T-helper 2 cell treated with Interferon-gamma antibody and Interleukin-4, amounts not matched to agents 5 μg/mL and 100 μg/mL, for 36 hours (primary cell): ENCODE measurements at regions not wholly inside any gene's neighbourhood (a gene's known extent, or its start where the extent isn't known, plus 50 kb on each side); places are given as distances from the start of the nearest gene placed in this dataset.
"Not testable (repeated sequence)": the region's sequence is repeated elsewhere in the genome, so short reads cannot be mapped to it uniquely, and the experiment has no call there.

Experiments used
- DNase-seq: peaks from one replicate; pipeline ENCODE4 v3.0.0; 2021; ENCODE audit warnings: low spot score
- H3K27ac Mint-ChIP-seq: one replicate; pipeline ENCODE4 v1.8.0; 2021; ENCODE audit warnings: mild to moderate bottlenecking, mixed read lengths
- H3K27me3 Mint-ChIP-seq: one replicate; pipeline ENCODE4 v1.8.0; 2021; ENCODE audit warnings: low read depth, mixed read lengths
- H3K36me3 Mint-ChIP-seq: one replicate; pipeline ENCODE4 v1.8.0; 2021; ENCODE audit warnings: low read depth, mixed read lengths
- H3K4me1 Mint-ChIP-seq: one replicate; pipeline ENCODE4 v1.8.0; 2021; ENCODE audit warnings: low read depth, mixed read lengths
- H3K4me3 Mint-ChIP-seq: one replicate; pipeline ENCODE4 v1.8.0; 2022; ENCODE audit warnings: mild to moderate bottlenecking, moderate library complexity, mixed read lengths
- H3K9me3 Mint-ChIP-seq: one replicate; pipeline ENCODE4 v1.8.0; 2021; ENCODE audit warnings: mixed read lengths

GRCh38 chr6:168860987-168861386, 392.7 kb downstream of the THBS2 start:
- Mint-ChIP-seq H3K4me3 (no peak overlapping the region), H3K36me3 (no peaks in the 10 kb centered on the region), H3K27ac (no peak overlapping the region), H3K4me1 (no peaks in the 10 kb centered on the region), H3K9me3 (no peaks in the 10 kb centered on the region), H3K27me3 (no peaks in the 10 kb centered on the region)
- no peak for DNase-seq

- Mint-ChIP-seq H3K9me3 (no peaks in the 10 kb centered on the region), H3K36me3 (no peaks in the 10 kb centered on the region), H3K4me3 (no peak overlapping the region), H3K27ac (no peak overlapping the region), H3K4me1 (no peaks in the 10 kb centered on the region), H3K27me3 (no peaks in the 10 kb centered on the region)
- DNase-seq, result no peak
Observed at GRCh38 chr6:168860341-168860740, 393.3 kb downstream of the THBS2 start.

GRCh38 chr6:168858926-168859325, 394.7 kb downstream of the THBS2 start:
- Mint-ChIP-seq H3K27ac (no peak overlapping the region), H3K4me1 (no peaks in the 10 kb centered on the region), H3K4me3 (no peak overlapping the region), H3K36me3 (no peaks in the 10 kb centered on the region), H3K27me3 (no peaks in the 10 kb centered on the region), H3K9me3 (no peaks in the 10 kb centered on the region)
- no peak for DNase-seq

- H3K27me3 Mint-ChIP-seq, result no peaks in the 10 kb centered on the region
- H3K4me3 Mint-ChIP-seq, result no peak overlapping the region
- H3K36me3 Mint-ChIP-seq, result no peaks in the 10 kb centered on the region
- H3K27ac Mint-ChIP-seq, result no peak overlapping the region
- H3K9me3 Mint-ChIP-seq, result no peaks in the 10 kb centered on the region
- no peak for DNase-seq
- H3K4me1 Mint-ChIP-seq, result no peaks in the 10 kb centered on the region
Observed at GRCh38 chr6:168856914-168857313, 396.7 kb downstream of the THBS2 start.

GRCh38 chr6:168852376-168852884, 401.2 kb downstream of the THBS2 start:
- H3K27ac Mint-ChIP-seq, result no peak overlapping the region
- no peaks in the 10 kb centered on the region for H3K36me3 Mint-ChIP-seq

GRCh38 chr6:168851460-168852375, 401.9 kb downstream of the THBS2 start:
- peaks cover 4% of the 10 kb centered on the region for H3K9me3 Mint-ChIP-seq
- no peaks in the 10 kb centered on the region for H3K36me3 Mint-ChIP-seq
- no peaks in the 10 kb centered on the region for H3K4me1 Mint-ChIP-seq
- peak overlapping the region; percentile 31 for H3K27ac Mint-ChIP-seq
- peak overlapping the region; percentile 43 for H3K4me3 Mint-ChIP-seq
- H3K27me3 Mint-ChIP-seq, result no peaks in the 10 kb centered on the region
- DNase-seq, result no peak

More at GRCh38 chr6:168852376-168852884, 401.2 kb downstream of the THBS2 start:
- Mint-ChIP-seq H3K4me3 (no peak overlapping the region), H3K27me3 (no peaks in the 10 kb centered on the region), H3K4me1 (no peaks in the 10 kb centered on the region), H3K9me3 (peaks cover 4% of the 10 kb centered on the region)
- DNase-seq, result no peak

- H3K9me3 Mint-ChIP-seq, H3K4me3 Mint-ChIP-seq, H3K27ac Mint-ChIP-seq, H3K4me1 Mint-ChIP-seq, H3K36me3 Mint-ChIP-seq, DNase-seq, H3K27me3 Mint-ChIP-seq: not testable (repeated sequence)
Observed at GRCh38 chr6:168850027-168850736, 403.5 kb downstream of the THBS2 start.

- Mint-ChIP-seq H3K27me3 (no peaks in the 10 kb centered on the region), H3K4me3 (no peak overlapping the region), H3K9me3 (peaks cover 8% of the 10 kb centered on the region), H3K27ac (no peak overlapping the region), H3K4me1 (no peaks in the 10 kb centered on the region), H3K36me3 (no peaks in the 10 kb centered on the region)
- no peak for DNase-seq
Observed at GRCh38 chr6:168849459-168849858, 404.2 kb downstream of the THBS2 start.

- Mint-ChIP-seq H3K4me3 (no peak overlapping the region), H3K36me3 (no peaks in the 10 kb centered on the region), H3K27ac (no peak overlapping the region), H3K27me3 (no peaks in the 10 kb centered on the region), H3K9me3 (peaks cover 8% of the 10 kb centered on the region), H3K4me1 (no peaks in the 10 kb centered on the region)
- no peak for DNase-seq
Observed at GRCh38 chr6:168848797-168849196, 404.8 kb downstream of the THBS2 start.

GRCh38 chr6:168844821-168845609, 404.0 kb downstream of the SMOC2 start:
- Mint-ChIP-seq H3K4me1 (no peaks in the 10 kb centered on the region), H3K27ac (no peak overlapping the region), H3K27me3 (no peaks in the 10 kb centered on the region), H3K36me3 (no peaks in the 10 kb centered on the region), H3K4me3 (no peak overlapping the region), H3K9me3 (peaks cover 8% of the 10 kb centered on the region)
- DNase-seq, result no peak

- not testable (repeated sequence) for H3K4me3 Mint-ChIP-seq, DNase-seq, H3K36me3 Mint-ChIP-seq, H3K27ac Mint-ChIP-seq, H3K27me3 Mint-ChIP-seq, H3K4me1 Mint-ChIP-seq
- peaks cover 18% of the 10 kb centered on the region for H3K9me3 Mint-ChIP-seq
Observed at GRCh38 chr6:168842632-168843212, 401.7 kb downstream of the SMOC2 start.

GRCh38 chr6:168841609-168842278, 400.8 kb downstream of the SMOC2 start:
- Mint-ChIP-seq H3K9me3 (peaks cover 18% of the 10 kb centered on the region), H3K27ac (no peak overlapping the region), H3K4me3 (no peak overlapping the region), H3K27me3 (no peaks in the 10 kb centered on the region), H3K4me1 (no peaks in the 10 kb centered on the region), H3K36me3 (no peaks in the 10 kb centered on the region)
- DNase-seq, result no peak

GRCh38 chr6:168840932-168841331, 399.9 kb downstream of the SMOC2 start:
- peaks cover 18% of the 10 kb centered on the region for H3K9me3 Mint-ChIP-seq
- H3K4me1 Mint-ChIP-seq, DNase-seq, H3K27ac Mint-ChIP-seq, H3K36me3 Mint-ChIP-seq, H3K27me3 Mint-ChIP-seq, H3K4me3 Mint-ChIP-seq: not testable (repeated sequence)
